HG03108 (cell line): ENCODE measurements at regions not wholly inside any gene's neighbourhood (a gene's known extent, or its start where the extent isn't known, plus 50 kb on each side); places are given as distances from the start of the nearest gene placed in this dataset.
"Not testable (repeated sequence)": the region's sequence is repeated elsewhere in the genome, so short reads cannot be mapped to it uniquely, and the experiment has no call there.

ENCODE experiments used
- ATAC-seq: cut with Tn5 transposase; IDR thresholded peaks from one replicate; pipeline ENCODE4 v1.9.1; 2021; ENCODE audit warnings: moderate library complexity; ENCODE audit not compliant: unreplicated experiment

DNA sequence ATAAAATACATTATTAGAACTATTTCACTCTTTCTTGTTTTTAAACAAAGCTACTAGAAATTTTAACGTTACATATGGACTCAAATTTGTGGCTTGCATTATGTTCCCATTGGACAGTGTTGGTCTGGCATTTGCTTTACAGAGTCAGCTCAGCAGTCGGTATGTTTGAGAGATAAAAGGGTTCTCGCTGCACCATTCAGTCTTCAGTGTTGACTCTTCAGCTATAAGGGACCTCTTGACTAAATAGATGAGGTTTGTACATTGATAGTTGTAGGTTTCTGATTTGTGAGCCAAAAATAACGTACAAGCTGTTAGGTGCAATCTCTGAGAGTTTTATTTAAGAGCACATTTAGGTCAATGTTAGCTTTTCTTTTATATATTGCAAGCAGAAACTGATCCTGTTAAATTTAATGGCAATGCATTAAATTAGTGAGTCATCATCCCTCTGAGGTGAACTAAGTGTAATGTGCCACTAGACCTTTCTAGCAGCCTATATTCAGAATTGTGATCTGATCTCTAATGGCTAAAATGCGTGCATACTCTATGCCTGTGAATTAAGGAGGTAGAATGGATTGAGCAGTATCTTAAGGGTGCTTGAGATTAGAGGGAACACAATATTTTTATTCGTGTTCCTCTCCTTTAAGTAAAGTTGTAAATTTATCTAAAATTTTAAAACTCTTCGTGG is 485.6 kb upstream of the SYNCRIP start:
- no peak for ATAC-seq

DNA sequence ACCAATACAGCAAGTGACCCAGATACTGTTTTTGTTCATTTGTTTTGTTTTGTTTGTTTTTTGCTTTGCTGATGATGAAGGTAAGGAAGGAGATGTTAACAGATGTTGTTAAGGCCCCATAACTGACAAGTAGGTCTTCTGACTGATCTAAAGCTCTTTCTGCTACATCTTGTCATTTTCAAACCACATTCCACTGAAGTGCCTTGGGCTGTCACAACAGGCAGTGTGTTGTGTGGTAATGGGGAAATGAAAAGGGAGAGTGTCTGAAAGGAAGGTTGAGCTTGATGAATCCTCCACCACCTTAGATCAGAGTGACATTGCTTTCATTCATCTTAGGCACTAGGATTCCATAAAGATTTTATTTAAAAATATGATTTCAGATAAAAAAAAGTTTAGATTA is 479.4 kb upstream of the SYNCRIP start:
- ATAC-seq: no peak

DNA sequence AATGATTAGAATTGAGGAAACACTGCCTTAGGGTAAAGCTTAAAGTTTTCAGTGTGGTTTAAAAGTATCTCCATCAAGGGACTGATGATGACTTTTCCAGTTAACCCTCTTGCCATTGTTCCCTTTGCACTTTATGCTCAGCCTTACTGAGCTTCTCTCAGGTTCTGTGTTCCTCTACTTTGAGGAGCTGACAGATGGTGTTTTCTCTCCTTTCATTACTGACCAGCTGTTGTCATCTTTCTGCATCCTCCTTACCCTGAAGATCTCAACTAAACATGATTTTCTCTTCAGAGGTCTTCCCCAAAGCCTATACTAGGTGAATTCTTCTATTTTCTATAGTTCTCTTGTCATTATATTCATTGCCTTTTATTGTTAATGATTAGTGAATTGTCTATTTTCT is 475.6 kb upstream of the SYNCRIP start:
- ATAC-seq: no peak

DNA sequence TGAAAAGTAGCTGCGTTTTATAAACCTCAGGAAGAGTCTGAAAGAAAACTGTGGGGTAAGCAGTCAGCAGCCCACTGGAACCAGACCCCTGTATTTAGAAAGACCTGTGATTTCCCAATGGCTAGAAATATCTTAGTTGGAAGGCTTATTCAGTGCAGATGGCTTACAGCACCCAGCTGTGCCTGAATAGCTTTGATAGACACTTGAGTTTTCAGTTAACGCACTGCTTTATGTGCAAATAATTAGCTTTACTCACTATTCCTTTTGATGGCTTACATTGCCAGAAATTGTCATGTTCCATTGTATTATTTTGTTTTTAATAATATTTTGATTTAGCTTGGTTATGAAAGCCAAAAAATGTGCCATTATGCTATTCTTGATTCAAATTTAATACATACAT is 465.3 kb upstream of the SYNCRIP start:
- no peak for ATAC-seq

DNA sequence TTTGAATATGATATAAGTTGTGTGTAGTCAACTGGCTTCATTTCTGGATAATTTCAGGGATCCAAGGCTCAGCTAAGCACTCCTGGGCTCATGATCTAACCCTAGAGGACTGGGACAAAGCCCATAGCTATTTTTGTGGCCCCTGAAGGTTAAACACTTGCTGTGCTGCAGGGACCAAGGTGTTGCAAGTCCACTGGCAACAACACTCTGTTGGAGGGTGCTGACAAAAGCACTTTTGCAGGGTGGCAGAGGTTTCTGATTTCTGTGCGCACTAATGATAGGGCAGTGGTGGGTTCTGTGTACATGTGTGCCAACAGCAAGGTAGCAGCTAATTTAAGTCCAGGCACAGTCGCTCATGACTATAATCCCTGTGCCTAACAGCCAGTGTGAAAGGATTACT is 445.3 kb upstream of the SYNCRIP start:
- no peak for ATAC-seq

DNA sequence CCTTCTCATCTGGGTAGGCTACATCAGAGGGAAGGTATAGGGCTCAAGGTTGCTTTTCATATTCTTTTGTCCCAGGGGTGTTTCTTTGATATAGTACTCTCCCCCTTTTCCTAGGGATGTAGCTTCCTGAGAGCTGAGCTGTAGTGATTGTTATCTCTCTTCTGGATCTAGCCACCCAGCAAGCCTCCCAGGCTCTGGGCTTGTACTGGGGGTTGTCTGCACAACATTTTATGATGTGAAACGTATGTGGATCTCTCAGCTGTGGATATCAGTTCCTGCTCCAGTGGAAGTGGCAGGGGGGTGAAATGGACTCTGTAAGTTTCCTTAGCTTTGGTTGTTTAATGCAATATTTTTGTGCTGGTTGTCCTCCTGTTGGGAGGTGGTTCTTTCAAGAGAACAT is 437.3 kb upstream of the SYNCRIP start:
- ATAC-seq: no peak

DNA sequence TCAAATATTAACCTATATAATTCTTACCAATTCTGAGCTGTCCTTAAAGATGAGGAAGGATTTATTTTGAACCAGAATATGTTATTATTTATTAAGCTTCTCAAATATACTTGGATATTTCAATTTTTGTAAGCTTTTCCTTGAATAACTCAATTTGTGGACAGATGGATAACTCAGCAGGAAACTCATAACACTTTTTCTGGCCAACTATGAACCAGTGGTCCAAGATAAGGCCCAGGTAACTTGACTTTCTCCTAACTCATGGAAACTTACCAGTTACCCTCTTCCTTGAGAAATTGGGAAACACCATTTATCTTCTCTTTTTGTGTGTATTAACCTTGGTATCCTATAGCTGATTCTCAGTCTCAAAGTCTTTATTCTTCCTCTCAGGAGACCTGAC is 427.5 kb upstream of the SYNCRIP start:
- ATAC-seq: no peak

DNA sequence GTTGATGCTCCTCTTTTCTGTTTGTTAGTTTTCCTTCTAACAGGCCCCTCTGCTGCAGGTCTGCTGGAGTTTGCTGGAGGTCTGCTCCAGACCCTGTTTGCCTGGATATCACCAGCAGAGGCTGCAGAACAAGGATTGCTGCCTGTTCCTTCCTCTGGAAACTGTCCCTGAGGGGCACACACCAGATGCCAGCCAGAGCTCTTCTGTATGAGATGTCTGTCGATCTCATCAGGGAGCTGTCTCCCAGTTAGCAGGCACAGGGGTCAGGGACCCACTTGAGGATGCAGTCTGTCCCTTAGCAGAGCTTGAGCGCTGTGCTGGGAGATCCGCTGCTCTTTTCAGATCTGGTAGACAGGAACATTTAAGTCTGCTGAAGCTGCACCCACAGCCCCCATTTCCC is 422.3 kb upstream of the SYNCRIP start:
- not testable (repeated sequence) for ATAC-seq

DNA sequence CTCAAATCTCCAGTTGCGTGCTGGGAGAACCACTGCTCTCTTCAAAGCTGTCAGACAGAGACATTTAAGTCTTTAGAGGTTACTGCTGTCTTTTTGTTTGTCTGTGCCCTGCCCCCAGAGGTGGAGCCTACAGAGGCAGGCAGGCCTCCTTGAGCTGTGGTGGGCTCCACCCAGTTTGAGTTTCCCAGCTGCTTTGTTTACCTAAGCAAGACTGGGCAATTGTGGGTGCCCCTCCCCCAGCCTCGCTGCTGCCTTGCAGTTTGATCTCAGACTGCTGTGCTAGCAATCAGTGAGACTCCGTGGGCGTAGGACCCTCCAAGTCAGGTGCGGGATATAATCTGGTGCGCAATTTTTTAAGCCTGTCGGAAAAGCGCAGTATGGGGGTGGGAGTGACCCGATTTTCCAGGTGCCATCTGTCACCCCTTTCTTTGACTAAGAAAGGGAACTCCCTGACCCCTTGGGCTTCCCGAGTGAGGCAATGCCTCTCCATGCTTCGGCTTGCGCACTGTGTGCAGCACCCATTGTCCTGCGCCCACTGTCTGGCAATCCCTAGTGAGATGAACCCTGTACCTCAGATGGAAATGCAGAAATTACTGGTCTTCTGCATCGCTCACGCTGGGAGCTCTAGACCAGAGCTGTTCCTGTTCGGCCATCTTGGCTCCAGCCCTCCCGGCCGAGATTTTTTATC is 414.8 kb upstream of the SYNCRIP start:
- not testable (repeated sequence) for ATAC-seq

DNA sequence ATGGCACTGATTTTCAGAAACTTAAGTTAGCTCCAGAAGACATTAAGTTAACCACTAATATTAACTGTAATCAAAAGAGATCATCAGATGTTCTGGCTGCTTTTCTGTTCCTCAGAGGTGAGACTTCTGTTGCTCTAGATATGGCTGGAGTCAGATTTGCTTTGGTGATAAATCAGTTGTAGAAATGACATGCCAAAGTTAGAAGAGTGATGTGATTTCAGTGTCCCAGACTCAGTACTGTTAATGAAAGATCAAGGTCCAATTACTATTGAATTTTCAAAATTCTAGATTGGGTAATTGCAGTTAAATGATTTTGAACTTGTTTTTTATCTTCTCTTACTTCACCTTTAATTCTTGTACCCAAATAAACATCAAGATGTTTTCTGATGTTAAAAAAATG is 402.4 kb upstream of the SYNCRIP start:
- ATAC-seq: no peak

DNA sequence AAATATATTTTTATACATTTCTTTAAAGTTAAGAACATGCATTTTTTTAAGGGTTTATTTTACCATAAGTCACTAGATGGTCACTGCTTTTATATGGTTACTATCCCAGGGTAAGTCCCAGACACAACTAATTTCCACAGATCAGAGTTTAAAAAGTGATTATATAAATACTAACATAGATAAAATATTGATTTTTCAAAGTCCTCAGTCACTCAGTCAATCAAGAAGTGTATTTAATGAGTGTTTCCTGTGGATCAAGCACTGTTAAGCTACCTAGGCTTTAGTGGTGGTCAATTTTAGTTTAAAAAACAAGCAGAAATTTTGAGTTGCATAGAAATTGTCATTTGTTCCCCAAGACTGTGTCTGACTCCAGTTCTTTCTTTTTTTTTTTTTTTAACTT is 399.5 kb upstream of the SYNCRIP start:
- ATAC-seq: no peak

DNA sequence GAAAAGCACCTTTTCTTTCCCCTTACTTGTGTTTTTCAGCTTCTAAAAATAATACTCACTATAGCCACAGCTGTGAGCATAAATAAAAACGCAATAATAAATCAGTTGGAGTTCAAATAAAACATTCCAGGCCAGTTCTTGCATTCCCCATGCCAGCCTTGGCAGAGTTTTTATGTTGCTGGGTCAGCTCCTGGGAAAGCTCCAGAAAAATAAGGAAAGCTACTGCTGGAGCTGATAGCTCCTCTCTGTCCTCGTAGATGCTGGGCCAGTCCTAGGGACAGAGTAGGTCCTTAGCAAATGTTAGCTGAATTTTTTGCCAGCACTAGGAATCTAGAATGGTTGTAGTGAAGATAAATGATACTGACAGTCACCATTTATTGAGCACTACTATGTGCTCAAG is 389.0 kb upstream of the SYNCRIP start:
- ATAC-seq: no peak

DNA sequence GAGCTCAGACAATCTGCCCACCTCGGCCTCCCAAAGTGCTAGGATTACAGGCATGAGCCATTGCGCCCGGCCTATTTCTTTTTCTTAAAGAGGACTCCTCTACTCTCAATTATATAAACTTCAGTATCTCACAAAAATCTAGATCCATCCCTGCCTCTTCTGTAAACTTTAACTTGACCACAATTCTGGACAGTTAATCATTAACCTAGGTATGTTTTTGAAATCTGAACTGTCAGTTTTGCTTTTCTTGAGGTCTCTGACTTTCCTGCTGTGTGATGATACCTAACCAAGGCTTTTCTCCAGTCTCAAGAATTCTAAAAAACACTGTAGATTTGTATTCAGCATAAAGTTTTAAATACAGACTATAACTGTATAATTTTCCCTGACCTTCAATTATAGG is 388.2 kb upstream of the SYNCRIP start:
- ATAC-seq: no peak

DNA sequence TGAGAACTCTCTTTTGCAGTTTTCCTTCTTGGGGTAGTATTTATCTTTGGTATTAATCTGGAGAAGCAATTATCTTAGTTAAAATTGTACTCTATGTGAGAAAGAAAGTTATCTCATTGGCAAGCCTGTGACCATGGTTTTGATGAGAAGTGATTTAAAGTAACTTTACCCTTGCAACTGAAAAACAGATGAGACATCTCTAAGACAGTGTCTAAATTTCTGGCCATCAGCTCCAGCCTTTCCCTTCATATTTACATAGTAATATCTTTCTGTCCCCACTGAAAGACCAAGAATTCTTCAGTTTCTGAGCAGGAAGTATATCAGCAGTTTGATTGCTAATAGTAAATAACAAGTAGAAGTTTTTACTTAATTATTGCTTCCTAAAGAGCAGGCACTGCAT is 386.1 kb upstream of the SYNCRIP start:
- ATAC-seq: no peak

DNA sequence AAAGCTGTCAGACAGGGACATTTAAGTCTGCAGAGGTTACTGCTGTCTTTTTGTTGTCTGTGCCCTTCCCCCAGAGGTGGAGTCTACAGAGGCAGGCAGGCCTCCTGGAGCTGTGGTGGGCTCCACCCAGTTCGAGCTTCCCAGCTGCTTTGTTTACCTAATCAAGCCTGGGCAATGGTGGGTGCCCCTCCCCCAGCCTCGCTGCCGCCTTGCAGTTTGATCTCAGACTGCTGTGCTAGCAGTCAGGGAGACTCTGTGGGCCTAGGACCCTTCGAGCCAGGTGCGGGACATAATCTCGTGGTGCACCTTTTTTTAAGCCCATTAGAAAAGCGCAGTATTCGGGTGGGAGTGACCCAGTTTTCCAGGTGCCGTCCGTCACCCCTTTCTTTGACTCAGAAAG is 384.2 kb upstream of the SYNCRIP start:
- ATAC-seq: not testable (repeated sequence)

DNA sequence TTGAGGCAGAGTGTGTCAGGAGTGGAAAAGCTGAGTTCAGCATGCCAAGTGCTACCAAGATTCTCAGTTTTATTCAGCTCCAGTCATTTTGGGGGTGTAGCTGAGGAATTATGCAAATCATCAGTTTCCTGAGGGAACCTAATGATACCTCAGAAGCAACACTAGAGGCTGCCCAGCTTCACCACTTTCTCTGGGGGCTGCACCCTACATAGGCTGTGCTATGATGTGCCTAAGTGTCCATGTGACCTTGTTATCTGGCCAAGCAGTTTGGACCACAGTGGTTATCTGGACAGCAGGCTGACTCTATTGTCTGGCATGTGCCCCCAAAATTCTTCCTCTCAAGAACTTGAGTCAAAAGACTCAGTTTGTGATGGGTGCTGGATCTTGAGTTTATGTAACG is 374.6 kb upstream of the SYNCRIP start:
- ATAC-seq: peak; percentile 80

DNA sequence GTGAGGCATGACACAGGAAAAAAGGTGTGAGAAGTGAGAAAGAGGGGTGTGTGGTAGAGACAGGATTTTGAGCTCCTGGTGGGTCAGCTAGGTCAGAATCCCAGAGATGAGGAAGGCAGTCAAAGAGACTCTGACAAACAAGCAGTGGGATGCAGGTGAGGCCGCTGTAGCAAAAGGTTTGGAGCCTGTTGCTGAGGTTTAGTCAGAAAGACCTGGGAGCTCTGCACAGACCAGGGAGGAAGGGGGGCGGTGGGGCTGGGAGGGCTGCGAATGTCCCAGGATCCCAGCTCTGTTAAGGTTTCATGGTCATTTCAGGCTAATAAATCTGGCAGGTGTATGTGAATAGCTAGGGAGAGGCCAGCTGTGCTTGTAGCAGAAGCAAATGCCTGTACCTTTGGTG is 373.9 kb upstream of the SYNCRIP start:
- ATAC-seq: no peak

DNA sequence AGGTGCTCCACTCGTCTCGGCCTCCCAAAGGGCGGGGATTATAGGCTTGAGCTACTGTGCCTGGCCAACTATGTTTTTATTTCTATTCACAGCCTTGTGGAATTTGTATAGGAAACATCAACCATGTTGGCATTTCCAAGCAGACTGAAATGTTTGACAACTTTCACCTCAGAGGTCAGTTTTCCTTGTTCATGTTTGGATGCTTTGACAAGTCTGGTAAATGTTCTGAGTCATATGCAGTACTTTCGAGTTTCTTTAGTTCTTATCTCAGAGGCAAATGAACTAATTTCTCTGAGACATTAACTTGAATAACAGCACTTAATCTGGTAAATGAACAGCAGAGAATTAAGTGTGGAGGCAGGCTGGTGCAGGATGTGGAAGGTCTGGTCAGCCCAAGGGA is 373.4 kb upstream of the SYNCRIP start:
- no peak for ATAC-seq

DNA sequence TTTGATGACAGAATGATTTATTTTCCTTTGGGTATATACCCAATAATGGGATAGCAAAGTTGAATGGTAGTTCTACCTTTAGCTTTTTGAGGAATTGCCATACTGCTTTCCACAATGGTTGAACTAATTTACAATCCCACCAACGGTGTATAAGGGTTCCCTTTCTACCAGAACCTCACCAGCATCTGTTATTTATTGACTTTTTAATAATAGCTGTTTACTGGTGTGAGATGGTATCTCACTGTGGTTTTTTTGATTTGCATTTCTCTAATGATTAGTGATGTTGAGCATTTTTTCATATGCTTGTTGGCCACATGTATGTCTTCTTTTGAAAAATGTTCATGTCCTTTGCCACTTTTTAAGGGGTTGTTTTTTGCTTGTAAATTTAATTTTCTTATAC is 370.3 kb upstream of the SYNCRIP start:
- not testable (repeated sequence) for ATAC-seq

DNA sequence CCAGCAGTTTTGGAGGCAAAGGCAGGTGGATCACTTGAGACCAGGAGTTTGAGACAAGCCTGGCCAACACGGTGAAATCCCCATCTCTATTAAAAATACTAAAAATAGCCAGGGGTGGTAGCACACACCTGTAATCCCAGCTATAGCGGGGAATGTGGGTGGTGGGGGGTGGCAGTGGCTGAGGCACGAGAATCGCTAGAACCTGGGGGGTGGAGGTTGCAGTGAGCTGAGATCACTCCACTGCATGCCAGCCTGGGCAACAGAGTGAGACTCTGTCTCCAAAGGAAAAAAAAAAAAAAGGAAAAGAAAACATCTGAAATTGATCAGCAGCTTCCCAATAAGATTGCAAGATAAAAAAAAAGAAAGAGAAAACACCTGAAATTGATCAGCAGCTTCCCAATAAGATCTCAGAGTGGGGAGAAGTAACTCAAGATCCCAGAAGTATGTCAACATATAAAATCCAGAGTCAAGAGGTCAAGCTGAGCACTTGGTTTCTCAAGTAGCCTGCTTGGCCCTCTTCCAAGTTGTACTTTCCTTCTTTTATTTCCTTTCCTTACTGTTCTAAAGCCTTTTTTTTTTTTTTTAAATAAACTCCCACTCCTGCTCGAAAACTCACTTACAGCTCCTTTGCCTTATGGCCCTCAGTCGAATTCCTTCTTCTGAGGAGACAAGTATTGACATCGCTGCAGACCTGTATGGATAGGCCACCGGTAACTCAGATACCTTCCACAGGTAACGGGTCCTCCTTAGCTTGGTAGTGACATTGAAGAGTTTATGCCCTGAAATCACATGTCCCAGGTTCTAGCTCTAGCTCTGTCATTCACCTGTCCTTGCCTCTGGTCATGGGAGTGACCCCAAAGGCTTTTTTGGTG is 368.5 kb upstream of the SYNCRIP start:
- no peak for ATAC-seq

DNA sequence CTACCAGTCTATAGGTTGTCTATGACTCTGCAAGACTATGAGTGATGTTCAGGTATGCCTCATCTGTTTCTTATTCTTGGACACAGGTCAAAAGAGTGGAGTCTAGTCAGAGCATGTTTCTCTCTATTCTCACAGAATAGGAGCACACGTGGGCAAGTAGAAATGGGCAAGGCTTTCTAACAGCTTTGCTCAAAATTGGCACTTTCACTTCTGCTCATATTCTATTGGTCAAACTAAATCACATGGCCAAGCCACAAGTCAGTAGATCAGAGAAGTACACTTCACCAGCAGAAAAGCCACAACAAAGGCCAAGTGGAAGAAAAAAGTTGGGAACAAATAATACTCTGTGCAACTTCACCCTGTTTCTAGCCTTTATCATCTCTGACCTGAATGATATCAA is 354.5 kb upstream of the SYNCRIP start:
- no peak for ATAC-seq

DNA sequence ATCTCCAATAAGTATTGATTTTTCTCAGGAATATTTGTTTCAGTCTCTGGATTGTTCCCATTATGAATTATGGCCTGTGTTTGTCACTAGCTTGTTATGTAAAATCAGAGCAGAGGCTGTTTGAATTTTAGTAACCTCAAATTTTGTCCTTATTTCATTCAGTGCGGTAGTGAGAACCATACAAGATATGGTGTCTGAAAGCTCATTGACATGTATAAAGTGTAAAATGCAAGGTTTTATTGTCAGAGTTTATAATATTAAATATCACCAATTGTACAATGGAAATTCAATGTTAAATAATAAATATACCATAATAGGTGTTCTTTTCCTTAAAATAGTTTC is 353.3 kb upstream of the SYNCRIP start:
- ATAC-seq: no peak
